CD4-positive, alpha-beta T cell (primary cell): ENCODE measurements at regions not wholly inside any gene's neighbourhood (a gene's known extent, or its start where the extent isn't known, plus 50 kb on each side); places are given as distances from the start of the nearest gene placed in this dataset.

Source experiments
- ATAC-seq: fragments of 200-7000 bp; cut with Tn5 transposase; one replicate; pipeline ENCODE4 v1.10.0; 2022; ENCODE audit warnings: mild to moderate bottlenecking; ENCODE audit not compliant: poor library complexity
- CTCF ChIA-PET: fragments of 350-600 bp; sonication (Branson Sonifier 250); formaldehyde crosslinking; loops from one replicate; lab custom pipeline; 2021; ENCODE audit warnings: antibody characterized with exemption, inconsistent platforms; lab: Charles Lee
- POLR2A ChIA-PET: fragments of 350-600 bp; sonication (Branson Sonifier 250); formaldehyde crosslinking; loops from one replicate; lab custom pipeline; 2021; ENCODE audit warnings: antibody characterized with exemption, inconsistent platforms; lab: Charles Lee
- DNase-seq, 14 experiments: peaks; one replicate each; pipeline ENCODE4 v3.0.0-alpha.2; 2013 to 2020; ENCODE audit warnings: mixed read lengths in 2 of 14
- H3K27ac ChIP-seq, 2 donors: one replicate each; pipeline versions ENCODE4 v1.5.1 to v1.7.0; 2013; ENCODE audit warnings: low read length in 2 of 2, low read depth in 1 of 2, mild to moderate bottlenecking in 1 of 2
- H3K27me3 ChIP-seq, 2 experiments: 1 replicate in 1 of 2; 2 replicates in 1 of 2; pipeline versions ENCODE4 v1.6.1 to v1.7.0; 2013; ENCODE audit warnings: low read length in 2 of 2, control low read depth in 1 of 2, mild to moderate bottlenecking in 1 of 2, moderate library complexity in 1 of 2; ENCODE audit not compliant: insufficient read depth in 2 of 2, control insufficient read depth in 1 of 2
- H3K36me3 ChIP-seq: one replicate; pipeline ENCODE4 v1.6.1; 2013; ENCODE audit warnings: low read length, control low read depth; ENCODE audit not compliant: insufficient read depth
- H3K4me1 ChIP-seq: one replicate; pipeline ENCODE4 v1.6.1; 2013; ENCODE audit warnings: low read length, control low read depth; ENCODE audit not compliant: insufficient read depth
- H3K4me3 ChIP-seq: one replicate; pipeline ENCODE4 v1.5.1; 2013; ENCODE audit warnings: mild to moderate bottlenecking, low read length, moderate library complexity
- H3K9me3 ChIP-seq, 2 experiments: 1 replicate in 1 of 2; 2 replicates in 1 of 2; pipeline versions ENCODE4 v1.6.1 to v1.7.0; 2013; ENCODE audit warnings: low read length in 2 of 2, mild to moderate bottlenecking in 2 of 2, control low read depth in 1 of 2, moderate library complexity in 1 of 2; ENCODE audit not compliant: control insufficient read depth in 1 of 2, insufficient read depth in 1 of 2
- H3K27ac Mint-ChIP-seq: one replicate; pipeline ENCODE4 v1.8.0; 2020; ENCODE audit warnings: mixed read lengths
- H3K27me3 Mint-ChIP-seq: one replicate; pipeline ENCODE4 v1.8.0; 2021; ENCODE audit warnings: mixed read lengths
- H3K36me3 Mint-ChIP-seq: one replicate; pipeline ENCODE4 v1.8.0; 2021; ENCODE audit warnings: low read depth, mixed read lengths
- H3K4me1 Mint-ChIP-seq: one replicate; pipeline ENCODE4 v1.8.0; 2021; ENCODE audit warnings: low read depth, mixed read lengths
- H3K4me3 Mint-ChIP-seq: one replicate; pipeline ENCODE4 v1.8.0; 2020; ENCODE audit warnings: mild to moderate bottlenecking, mixed read lengths
- H3K9me3 Mint-ChIP-seq: one replicate; pipeline ENCODE4 v1.8.0; 2020; ENCODE audit warnings: mixed read lengths
- CTCF ChIP-seq: fragments of 200-600 bp; IDR thresholded peaks from one replicate; pipeline ENCODE4 v1.8.0; 2022; ENCODE audit warnings: antibody characterized with exemption, mild to moderate bottlenecking
- intact Hi-C, 2 experiments: fragments of 100-400 bp; cut with DNase I in 1 of 2; cut with micrococcal nuclease in 1 of 2; formaldehyde crosslinking; loops; one replicate each; pipeline versions ENCODE4 v1.15.1 to v1.9.0; 2023 to 2025; cut with DNase I, micrococcal nuclease

GRCh38 chr2:12502759-12503158 is 214.0 kb upstream of the TRIB2 start:
- peak overlapping the region; percentile 57 for H3K4me3 Mint-ChIP-seq
- ATAC-seq (no peak), DNase-seq (peak in 5 of 14 experiments; percentile 11 to 49 (median 46))
- no peaks in the 10 kb centered on the region for H3K27me3 Mint-ChIP-seq
- H3K4me3 ChIP-seq, result no peak overlapping the region
- H3K27ac ChIP-seq, result peak overlapping the region; percentile 46 to 91
- H3K4me1 ChIP-seq, result peaks cover 83% of the 10 kb centered on the region
- peaks cover 100% of the 10 kb centered on the region for H3K4me1 Mint-ChIP-seq
- H3K27me3 ChIP-seq, result no peaks in the 10 kb centered on the region
- no peaks in the 10 kb centered on the region for H3K9me3 Mint-ChIP-seq
- intact Hi-C loops, result loop anchor here (5.0 kb wide), 1 partner anchor 215 kb away; the partner anchor contains the start of gene TRIB2 (in 2 of the 2)
- H3K9me3 ChIP-seq, result no peaks in the 10 kb centered on the region
- no peaks in the 10 kb centered on the region for H3K36me3 Mint-ChIP-seq
- H3K27ac Mint-ChIP-seq, result peak overlapping the region; percentile 80
- ChIA-PET CTCF (interaction anchor here (3.4 kb wide), 1 partner anchor 215 kb away, joined by 10 read pairs; the partner anchor contains the start of gene TRIB2), POLR2A (interaction anchor here (1.2 to 2.8 kb wide), 3 partner anchors 11 to 215 kb away, joined by 3 to 14 read pairs (median 10); partner anchors contain the start of gene TRIB2)
- no peak for TF ChIP-seq CTCF
- H3K36me3 ChIP-seq, result no peaks in the 10 kb centered on the region

DNA sequence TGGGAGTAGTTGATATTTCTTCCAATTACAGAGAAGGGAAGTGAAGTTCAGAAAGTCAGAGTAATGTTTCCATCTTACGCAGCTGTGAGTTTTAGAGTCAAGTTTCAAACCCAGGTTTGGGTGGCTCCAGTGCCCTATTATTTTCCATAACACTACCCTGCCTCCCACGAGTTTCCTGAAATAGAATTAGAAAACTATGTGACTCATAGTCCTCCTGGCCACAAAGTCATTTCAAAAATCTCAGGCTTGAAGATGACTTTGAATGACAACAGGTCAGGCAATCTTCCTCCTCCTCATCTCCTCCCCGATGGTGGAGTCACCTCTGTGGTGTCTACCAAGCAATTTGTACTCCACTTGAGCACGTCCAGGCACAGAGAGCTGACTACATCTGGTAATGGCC is 212.3 kb upstream of the TRIB2 start:
- H3K4me1 Mint-ChIP-seq, result peaks cover 98% of the 10 kb centered on the region
- no peaks in the 10 kb centered on the region for H3K27me3 Mint-ChIP-seq
- ChIA-PET CTCF (no interaction called here), POLR2A (interaction anchor here (2.8 kb wide), 1 partner anchor 213 kb away, joined by 10 read pairs; the partner anchor contains the start of gene TRIB2)
- peaks cover 70% of the 10 kb centered on the region for H3K4me1 ChIP-seq
- no peaks in the 10 kb centered on the region for H3K9me3 ChIP-seq
- peak overlapping the region; percentile 22 to 72 for H3K27ac ChIP-seq
- no peak overlapping the region for H3K4me3 ChIP-seq
- intact Hi-C loops, result loop anchor here (5.0 kb wide), 1 partner anchor 213 kb away; the partner anchor contains the start of gene TRIB2 (in 2 of the 2)
- no peaks in the 10 kb centered on the region for H3K9me3 Mint-ChIP-seq
- no peak for TF ChIP-seq CTCF
- H3K36me3 ChIP-seq, result no peaks in the 10 kb centered on the region
- no peaks in the 10 kb centered on the region for H3K36me3 Mint-ChIP-seq
- ATAC-seq, result no peak
- peak in 1 of 14 experiments; percentile 46 for DNase-seq
- H3K27ac Mint-ChIP-seq, result peak overlapping the region; percentile 80
- H3K27me3 ChIP-seq, result no peaks in the 10 kb centered on the region
- H3K4me3 Mint-ChIP-seq, result no peak overlapping the region

DNA sequence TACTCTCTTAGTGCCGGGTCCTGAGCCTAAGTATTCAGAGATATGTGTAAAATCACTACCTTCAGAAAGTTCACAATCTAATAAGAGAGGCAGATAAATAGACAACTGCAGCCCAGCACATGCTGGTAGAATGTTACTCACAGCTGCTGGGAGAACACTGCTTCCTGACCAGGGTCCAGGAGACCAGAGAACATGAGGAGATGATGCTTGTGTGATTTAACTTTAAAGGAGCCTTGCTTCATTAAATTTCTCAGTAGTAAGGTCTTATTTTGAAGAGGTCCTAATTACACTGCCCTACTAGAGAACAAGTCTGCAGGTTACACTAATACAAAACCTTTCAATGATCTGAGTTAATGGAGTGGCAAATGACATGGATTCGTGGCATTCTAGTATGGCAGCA is 209.9 kb upstream of the TRIB2 start:
- H3K36me3 ChIP-seq, result no peaks in the 10 kb centered on the region
- no peak for TF ChIP-seq CTCF
- ChIA-PET CTCF (no interaction called here), POLR2A (interaction anchor here (0.6 kb wide), 1 partner anchor 209 kb away, joined by 3 read pairs; no protein-coding TSS in a partner anchor)
- H3K27ac ChIP-seq, result no peak overlapping the region
- ATAC-seq (no peak), DNase-seq (no peak)
- no peaks in the 10 kb centered on the region for H3K36me3 Mint-ChIP-seq
- H3K4me3 ChIP-seq, result no peak overlapping the region
- no peaks in the 10 kb centered on the region for H3K9me3 ChIP-seq
- H3K4me1 Mint-ChIP-seq, result peaks cover 98% of the 10 kb centered on the region
- intact Hi-C loops, result no loop called here
- H3K9me3 Mint-ChIP-seq, result no peaks in the 10 kb centered on the region
- peak overlapping the region; percentile 80 for H3K27ac Mint-ChIP-seq
- peaks cover 54% of the 10 kb centered on the region for H3K4me1 ChIP-seq
- peak overlapping the region; percentile 60 for H3K4me3 Mint-ChIP-seq
- H3K27me3 Mint-ChIP-seq, result no peaks in the 10 kb centered on the region
- H3K27me3 ChIP-seq, result no peaks in the 10 kb centered on the region
